Nephron progenitor cell (in vitro differentiated cells): ENCODE measurements at regions not wholly inside any gene's neighbourhood (a gene's known extent, or its start where the extent isn't known, plus 50 kb on each side); places are given as distances from the start of the nearest gene placed in this dataset.

Source experiments
- DNase-seq: peaks from one replicate; pipeline ENCODE4 v3.0.0; 2021
- H3K27ac Mint-ChIP-seq: 2 replicates; pipeline ENCODE4 v1.8.0; 2021; ENCODE audit warnings: mild to moderate bottlenecking, moderate library complexity, mixed read lengths
- H3K27me3 Mint-ChIP-seq: 2 replicates; pipeline ENCODE4 v1.8.0; 2021; ENCODE audit warnings: mild to moderate bottlenecking, low read depth, mixed read lengths; ENCODE audit not compliant: poor library complexity
- H3K36me3 Mint-ChIP-seq: 2 replicates; pipeline ENCODE4 v1.8.0; 2021; ENCODE audit warnings: low read depth, mixed read lengths
- H3K4me1 Mint-ChIP-seq: 2 replicates; pipeline ENCODE4 v1.8.0; 2021; ENCODE audit warnings: mixed read lengths
- H3K4me3 Mint-ChIP-seq: 2 replicates; pipeline ENCODE4 v1.8.0; 2021; ENCODE audit warnings: mild to moderate bottlenecking, moderate library complexity, mixed read lengths
- H3K9me3 Mint-ChIP-seq: 2 replicates; pipeline ENCODE4 v1.8.0; 2021; ENCODE audit warnings: mild to moderate bottlenecking, moderate library complexity, mixed read lengths
- TF ChIP-seq, protein P1 (sequence below): fragments of 200-600 bp; sonication (generic); IDR thresholded peaks from 2 replicates; pipeline ENCODE4 v1.5.0; 2021; ENCODE audit warnings: antibody characterized with exemption

DNA sequence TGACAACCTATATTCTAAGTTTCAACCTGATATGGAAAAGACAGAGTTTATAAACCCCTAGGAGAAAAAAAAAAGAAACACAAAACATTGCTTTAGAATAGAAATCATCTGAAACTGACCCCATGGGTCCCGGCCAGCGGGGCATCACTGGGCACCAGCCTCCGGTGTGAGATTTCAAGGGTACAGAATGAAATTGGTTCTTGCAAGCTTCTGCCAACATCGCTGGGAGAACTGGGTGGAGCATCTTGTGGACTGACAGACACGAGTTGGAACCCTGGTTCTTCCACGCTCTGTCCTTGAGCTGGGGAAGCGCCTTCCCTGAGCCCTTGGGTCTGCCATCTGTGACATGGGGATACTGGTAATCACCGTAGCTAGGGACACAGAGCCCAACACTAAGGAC, 173.6 kb downstream of the PHETA1 start:
- H3K36me3 Mint-ChIP-seq = no peaks in the 10 kb centered on the region
- no peak overlapping the region for H3K27ac Mint-ChIP-seq
- H3K9me3 Mint-ChIP-seq = no peaks in the 10 kb centered on the region
- TF ChIP-seq, protein P1, sequence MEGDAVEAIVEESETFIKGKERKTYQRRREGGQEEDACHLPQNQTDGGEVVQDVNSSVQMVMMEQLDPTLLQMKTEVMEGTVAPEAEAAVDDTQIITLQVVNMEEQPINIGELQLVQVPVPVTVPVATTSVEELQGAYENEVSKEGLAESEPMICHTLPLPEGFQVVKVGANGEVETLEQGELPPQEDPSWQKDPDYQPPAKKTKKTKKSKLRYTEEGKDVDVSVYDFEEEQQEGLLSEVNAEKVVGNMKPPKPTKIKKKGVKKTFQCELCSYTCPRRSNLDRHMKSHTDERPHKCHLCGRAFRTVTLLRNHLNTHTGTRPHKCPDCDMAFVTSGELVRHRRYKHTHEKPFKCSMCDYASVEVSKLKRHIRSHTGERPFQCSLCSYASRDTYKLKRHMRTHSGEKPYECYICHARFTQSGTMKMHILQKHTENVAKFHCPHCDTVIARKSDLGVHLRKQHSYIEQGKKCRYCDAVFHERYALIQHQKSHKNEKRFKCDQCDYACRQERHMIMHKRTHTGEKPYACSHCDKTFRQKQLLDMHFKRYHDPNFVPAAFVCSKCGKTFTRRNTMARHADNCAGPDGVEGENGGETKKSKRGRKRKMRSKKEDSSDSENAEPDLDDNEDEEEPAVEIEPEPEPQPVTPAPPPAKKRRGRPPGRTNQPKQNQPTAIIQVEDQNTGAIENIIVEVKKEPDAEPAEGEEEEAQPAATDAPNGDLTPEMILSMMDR = no peak
- no peak for DNase-seq
- peaks cover 19% of the 10 kb centered on the region for H3K4me1 Mint-ChIP-seq
- no peak overlapping the region for H3K4me3 Mint-ChIP-seq
- H3K27me3 Mint-ChIP-seq = peaks cover 46% of the 10 kb centered on the region

DNA sequence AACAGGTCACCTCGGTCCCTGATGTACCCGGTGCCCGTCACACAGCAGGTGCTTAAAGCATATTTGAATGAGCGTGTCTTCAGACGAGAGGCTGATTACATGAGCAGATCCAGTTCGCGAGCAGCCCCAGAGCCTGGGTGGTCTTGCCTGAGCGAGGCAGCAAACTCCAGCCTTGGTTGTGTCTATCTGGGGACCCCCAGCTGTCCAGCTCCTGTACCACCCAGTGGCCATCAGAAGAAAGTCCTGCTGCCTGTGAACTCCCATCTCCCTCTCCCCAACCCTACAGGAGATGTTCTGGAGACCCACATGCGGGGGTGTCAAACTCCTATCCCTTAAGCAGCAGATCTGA, 174.2 kb downstream of the PHETA1 start:
- no peak for DNase-seq
- peaks cover 14% of the 10 kb centered on the region for H3K4me1 Mint-ChIP-seq
- no peak overlapping the region for H3K4me3 Mint-ChIP-seq
- H3K9me3 Mint-ChIP-seq = no peaks in the 10 kb centered on the region
- peaks cover 46% of the 10 kb centered on the region for H3K27me3 Mint-ChIP-seq
- TF ChIP-seq, protein P1 = no peak
- H3K27ac Mint-ChIP-seq = peak overlapping the region; percentile 42
- H3K36me3 Mint-ChIP-seq = no peaks in the 10 kb centered on the region

GRCh38 chr12:111193977-111194702, 174.8 kb downstream of the PHETA1 start:
- Mint-ChIP-seq H3K4me1 (peaks cover 11% of the 10 kb centered on the region), H3K9me3 (no peaks in the 10 kb centered on the region), H3K27ac (peak overlapping the region; percentile 42), H3K36me3 (no peaks in the 10 kb centered on the region), H3K4me3 (no peak overlapping the region), H3K27me3 (peaks cover 43% of the 10 kb centered on the region)
- no peak for DNase-seq
- TF ChIP-seq, protein P1 = no peak

- H3K36me3 Mint-ChIP-seq = no peaks in the 10 kb centered on the region
- H3K27ac Mint-ChIP-seq = no peak overlapping the region
- H3K27me3 Mint-ChIP-seq = peaks cover 40% of the 10 kb centered on the region
- DNase-seq = no peak
- no peak overlapping the region for H3K4me3 Mint-ChIP-seq
- H3K4me1 Mint-ChIP-seq = peaks cover 11% of the 10 kb centered on the region
- no peaks in the 10 kb centered on the region for H3K9me3 Mint-ChIP-seq
- TF ChIP-seq, protein P1 = no peak
These were observed 175.4 kb downstream of the PHETA1 start for GRCh38 chr12:111193496-111193895.

DNA sequence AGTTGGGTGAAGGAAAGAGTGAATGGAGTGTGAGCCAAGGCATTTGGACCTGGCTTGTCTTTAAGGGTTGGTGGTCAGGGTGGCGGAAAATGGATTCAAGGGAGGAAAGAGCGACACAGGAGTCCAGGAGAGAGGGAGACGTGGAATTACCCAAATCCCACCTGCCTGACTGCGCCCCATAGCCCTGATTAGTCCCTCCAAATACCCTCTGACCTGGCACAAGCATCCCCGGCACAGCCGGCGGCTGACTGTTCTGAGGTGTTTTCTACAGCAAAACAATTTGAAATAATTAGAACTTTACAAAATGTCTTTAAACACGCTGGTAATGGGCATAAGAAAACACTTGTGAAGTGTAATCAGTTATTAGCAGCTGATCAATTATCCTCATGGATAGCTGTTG, 175.8 kb downstream of the PHETA1 start:
- Mint-ChIP-seq H3K9me3 (no peaks in the 10 kb centered on the region), H3K27me3 (peaks cover 36% of the 10 kb centered on the region), H3K27ac (no peak overlapping the region), H3K4me3 (no peak overlapping the region), H3K4me1 (peaks cover 11% of the 10 kb centered on the region), H3K36me3 (no peaks in the 10 kb centered on the region)
- TF ChIP-seq, protein P1 = no peak
- DNase-seq = no peak

- Mint-ChIP-seq H3K4me3 (no peak overlapping the region), H3K4me1 (peaks cover 11% of the 10 kb centered on the region), H3K27me3 (peaks cover 35% of the 10 kb centered on the region), H3K9me3 (no peaks in the 10 kb centered on the region), H3K36me3 (no peaks in the 10 kb centered on the region), H3K27ac (peak overlapping the region; percentile 64)
- TF ChIP-seq, protein P1 = no peak
- DNase-seq = no peak
These were observed 176.2 kb downstream of the PHETA1 start for GRCh38 chr12:111192647-111193046.
